Embryonic facial prominence (tissue), 1 donor: ENCODE measurements at regions not wholly inside any gene's neighbourhood (a gene's known extent, or its start where the extent isn't known, plus 50 kb on each side); places are given as distances from the start of the nearest gene placed in this dataset.
"Not testable (repeated sequence)": the region's sequence is repeated elsewhere in the genome, so short reads cannot be mapped to it uniquely, and the experiment has no call there.

Source experiments
- DNase-seq: peaks from one replicate; pipeline ENCODE4 v3.0.0-alpha.2; 2016; ENCODE audit errors: extremely low spot score

DNA sequence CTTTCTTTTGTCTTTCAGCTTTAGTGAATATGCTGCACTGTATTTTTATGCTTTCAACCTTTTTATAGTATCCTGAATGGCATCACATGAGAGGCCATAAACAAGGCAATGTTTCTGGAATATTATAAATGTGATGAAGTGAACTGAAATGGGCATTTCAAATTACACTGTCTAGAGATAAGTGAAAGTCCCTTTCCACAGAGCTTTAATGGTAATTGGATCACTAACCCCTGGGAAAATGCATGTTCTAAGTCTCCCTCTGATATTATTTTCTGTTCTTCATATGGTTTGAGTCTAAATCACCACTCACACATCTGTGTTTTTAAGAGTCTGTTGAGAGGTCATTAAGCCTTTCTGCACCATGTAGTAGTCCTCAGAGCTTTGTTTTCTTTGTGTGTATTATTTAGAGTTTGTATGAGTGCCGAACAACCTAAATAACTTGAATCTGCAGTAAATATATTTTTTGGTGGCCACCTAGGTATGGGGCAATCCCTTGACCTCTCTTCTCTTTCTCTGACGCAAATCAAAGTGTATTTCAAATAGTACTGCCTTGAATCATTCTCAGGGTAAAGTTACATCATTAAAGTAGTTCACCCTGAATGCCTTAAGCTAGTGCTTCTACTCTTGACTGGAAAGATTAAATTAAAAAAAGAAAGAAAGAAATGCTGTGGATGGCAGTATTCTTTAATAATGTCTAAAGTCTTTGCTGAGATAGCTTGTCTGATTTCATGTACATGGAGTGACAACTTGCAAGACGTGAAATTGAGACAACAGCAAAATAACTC, 1931.0 kb upstream of the CDH6 start:
- DNase-seq: no peak

DNA sequence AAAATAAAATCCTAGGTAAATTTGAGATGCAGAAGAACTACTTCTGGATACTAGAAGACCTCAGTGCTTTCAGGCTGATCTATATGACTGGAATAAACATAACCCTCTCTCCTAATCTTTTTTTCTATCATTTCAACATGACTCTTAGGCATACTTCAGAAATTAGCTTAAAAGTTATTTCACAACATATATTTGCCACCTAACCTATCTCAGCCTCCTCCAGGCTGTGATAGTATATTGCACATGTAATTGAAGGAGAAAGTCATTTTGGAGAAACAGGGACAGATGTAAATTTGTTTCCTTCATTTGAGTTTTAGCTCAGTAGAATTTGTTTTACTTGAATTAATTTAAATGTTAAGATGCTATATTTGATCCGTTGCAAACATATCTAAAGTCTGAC, 1932.3 kb upstream of the CDH6 start:
- no peak for DNase-seq

DNA sequence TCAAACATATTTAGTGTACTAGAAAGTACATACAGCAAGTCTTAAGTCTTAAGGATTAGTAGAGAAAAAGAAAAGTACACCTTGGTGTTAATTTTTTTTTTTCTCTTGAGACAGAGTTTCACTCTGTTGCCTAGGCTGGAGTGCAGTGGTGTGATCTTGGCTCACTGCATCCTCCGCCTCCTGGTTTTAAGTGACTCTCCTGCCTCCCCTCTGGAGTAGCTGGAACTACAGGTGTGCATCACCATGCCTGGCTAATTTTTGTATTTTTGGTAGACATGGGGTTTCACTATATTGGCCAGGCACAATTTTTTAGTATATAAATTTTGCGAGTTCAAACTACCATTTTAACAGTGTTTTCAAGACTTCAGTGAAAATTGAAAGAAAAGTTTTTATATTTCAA, 1941.1 kb upstream of the CDH6 start:
- DNase-seq: no peak

DNA sequence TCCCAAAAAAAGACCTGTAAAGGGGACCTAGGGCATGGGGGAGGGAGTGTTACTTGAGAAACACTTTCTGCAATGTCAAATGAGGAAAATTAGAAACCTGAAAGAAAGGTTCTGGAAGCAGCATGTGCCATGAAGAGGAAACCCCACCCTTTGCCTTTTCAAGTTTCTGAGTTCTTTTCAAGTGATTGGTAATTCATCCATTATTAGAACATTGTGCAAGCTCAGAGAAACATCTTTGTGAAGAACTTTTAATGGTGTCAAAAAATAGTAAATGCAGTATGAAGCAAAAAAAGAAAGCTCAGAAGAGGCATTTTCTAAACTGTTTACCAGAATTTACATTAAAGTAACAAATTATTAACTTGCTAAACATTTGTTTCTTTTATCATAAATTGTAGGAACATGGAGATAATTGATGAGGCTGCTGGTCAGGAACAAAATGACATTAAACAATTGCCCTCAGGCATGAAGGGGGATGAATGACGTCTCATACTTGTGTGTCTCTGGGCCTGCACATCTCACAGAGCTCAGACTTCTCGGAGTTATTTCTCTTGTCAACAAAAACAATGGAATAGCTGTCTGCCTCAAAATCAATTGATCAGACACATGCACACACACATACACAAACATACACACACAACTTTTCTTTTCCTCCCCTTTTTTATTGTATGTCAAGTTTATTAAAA, 1946.0 kb upstream of the CDH6 start:
- DNase-seq: no peak

DNA sequence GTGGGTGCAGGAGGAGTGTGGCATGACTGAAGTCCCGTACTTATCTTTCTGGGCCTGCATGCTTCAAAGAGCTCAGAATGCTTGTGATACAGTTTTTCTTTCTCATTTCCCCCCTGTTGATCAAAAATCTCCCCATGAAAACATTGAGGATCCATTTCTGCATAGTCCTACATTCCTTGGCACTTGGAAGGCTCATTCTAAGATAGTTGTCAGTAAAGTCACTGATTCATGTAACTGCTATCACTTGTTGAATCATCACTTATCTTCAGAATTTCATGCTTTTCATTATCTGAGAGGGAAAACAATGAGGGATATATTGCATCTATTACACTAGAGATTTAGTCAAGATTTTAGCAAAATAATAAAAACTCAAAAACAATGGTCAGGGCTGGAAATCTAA, 1953.1 kb upstream of the CDH6 start:
- DNase-seq: no peak

DNA sequence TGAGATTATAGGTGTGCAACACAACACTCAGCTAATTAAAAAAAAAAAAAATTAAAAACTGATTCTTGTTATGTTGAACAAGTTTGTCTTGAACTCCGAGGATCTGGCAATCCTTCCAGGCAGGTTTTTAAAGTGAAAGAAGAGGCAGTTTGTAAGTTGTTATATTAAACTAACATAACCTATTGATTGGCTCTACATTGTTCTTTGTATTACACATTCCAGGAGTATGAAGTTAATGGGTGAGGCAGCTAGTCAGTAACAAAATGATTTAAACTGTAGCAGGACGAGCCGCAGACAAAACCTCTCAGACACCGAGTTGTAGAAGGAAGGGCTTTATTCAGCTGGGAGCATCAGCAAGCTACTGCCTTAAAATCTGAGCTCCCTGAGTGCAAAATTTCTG, 1953.9 kb upstream of the CDH6 start:
- no peak for DNase-seq

DNA sequence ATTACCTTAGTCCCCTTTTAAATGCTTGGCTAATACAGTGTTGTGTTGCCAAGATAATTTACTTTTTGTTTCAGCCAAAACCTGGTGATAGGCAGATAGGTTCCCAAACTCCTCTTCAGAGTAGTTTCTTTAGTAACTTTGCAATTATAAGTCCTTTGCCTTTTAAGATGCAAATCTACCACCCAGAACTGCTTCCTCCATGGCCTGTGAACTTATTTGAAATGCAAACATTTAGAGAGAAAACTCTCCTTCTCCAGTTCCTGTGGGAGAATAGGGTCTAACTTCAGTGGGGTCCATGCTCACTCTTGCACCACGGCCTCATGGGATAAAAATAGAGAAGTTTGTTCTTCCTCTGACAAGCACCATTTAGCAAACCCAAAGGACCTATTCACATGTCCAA, 1955.4 kb upstream of the CDH6 start:
- DNase-seq: no peak

DNA sequence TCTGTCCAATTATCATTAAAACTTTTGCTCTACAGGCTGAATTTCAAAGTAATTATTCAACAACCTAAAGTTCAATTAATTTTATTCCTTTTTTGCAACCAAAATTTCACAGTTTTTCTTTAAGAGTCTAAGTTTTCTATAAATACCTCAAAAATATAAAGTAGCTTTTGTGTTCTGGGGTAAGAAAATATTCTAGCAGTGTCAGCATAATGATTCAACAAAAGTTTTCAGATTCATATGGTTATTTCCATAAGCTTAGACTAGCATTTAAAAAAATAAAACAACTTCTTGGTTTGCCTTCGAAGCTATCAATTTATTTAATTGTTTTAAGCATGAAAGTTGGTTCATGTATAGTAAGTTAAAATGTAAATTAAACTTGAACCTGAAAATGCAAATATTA, 1962.3 kb upstream of the CDH6 start:
- DNase-seq: no peak

DNA sequence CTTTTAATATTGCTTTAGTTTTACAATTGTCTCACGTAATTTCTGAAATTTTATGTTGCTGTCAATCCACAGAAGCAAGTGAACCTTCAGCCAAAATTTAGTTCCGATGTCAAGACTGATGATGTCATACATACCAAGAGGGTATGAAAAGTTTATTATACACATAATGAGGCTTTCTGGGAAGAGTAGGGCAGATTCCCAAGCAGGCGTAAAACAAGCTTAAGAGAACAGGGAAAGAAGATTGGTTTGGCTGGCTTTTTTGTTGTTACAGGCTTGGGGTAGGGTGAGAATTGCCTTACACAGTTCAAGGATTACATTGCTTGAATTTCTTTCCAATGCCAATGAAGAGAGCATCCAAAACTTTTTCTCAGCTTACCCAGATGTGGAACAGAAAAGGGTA, 1962.9 kb upstream of the CDH6 start:
- peak; percentile 7 for DNase-seq

DNA sequence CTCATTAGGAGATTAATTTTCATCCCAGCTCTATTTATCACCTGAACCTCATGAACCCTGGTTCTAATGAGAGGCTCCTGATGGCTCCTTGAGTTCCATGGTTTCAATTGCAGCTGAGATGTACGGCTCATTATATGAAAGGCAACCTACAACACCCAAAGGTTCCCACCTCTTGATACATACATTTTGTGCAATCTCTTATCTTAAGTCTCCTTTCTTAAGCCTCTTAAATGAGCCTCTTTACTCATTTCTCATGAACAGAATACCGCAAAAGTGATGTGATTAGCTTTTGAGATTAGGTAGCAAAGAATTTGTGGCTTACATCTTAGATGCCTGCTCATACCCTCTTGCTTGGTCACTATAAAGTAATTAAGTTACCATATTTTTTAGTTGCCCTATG, 1964.0 kb upstream of the CDH6 start:
- no peak for DNase-seq

DNA sequence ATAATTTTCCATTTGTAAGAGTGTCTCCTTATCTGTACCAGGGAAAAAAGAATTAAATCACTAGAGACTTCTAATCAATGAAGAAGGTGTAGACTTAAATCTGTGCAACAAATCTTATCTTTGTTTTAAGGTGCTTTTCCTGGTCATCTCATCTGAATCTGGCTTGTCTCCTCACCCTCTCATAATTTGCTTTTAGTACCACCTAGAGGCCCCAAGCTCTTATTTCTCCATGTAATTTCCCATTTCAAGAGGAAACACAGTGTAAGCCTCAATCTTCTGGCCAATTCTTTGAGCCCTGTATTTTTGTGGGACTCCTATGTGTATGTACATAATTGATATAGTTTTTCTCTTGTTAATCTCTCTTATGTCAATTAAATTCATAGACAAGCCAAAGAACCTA, 1975.3 kb upstream of the CDH6 start:
- no peak for DNase-seq

DNA sequence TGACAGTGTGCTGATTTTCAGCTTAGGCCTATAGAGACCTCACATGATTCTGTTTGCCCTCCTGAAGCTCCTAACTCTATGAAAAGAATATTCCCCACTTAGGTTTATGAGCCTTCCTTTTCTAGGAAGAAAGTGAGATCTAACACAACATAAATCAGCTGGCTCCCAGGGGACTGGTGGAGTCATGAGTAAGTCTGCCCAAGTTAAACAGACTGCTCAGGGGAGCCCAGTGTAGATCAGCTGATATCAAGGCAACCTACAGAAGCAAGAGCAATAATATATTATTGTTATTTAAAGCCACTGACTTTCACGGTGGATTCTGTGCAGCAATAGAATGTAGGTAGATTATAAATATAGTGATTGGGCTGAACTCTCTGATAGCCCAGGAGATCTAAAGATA, 1978.6 kb upstream of the CDH6 start:
- no peak for DNase-seq

DNA sequence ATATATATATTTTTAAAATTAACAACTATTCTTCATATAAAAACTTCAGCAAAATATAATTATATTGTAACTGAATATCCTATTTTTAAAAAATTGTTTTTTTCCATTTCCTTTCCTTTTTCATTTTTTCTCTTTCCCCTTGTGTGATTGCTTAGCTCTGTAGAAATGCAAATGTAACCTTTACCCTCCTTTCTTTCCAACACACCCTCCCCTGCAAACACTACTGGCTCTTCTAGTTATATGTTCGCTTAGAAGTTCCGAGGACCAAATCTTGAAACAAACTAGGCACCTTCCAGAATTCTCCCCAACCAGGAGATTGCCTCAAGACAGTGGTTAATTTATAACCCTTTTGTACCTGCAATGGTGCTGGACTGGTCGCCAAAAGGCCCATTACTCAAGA, 1980.0 kb upstream of the CDH6 start:
- no peak for DNase-seq

DNA sequence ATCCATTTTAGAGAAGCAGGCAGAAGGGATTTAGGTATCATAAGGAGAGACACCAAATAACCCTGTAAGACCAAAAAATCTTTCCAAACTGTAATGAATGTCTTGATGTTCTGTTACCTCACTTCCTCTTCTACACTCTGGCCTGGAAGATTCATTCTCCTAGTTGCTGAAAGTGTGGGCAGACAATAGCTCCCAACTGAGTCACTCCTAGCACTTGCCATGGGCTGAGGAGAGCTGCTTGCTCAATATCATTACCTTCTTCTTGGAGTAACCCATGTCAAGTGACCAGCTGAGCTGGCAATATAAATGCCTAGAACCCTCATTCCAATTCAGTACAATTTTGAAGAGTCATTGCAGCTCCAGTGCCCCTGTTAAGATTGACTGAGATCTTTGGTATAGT, 1985.5 kb upstream of the CDH6 start:
- DNase-seq: no peak

DNA sequence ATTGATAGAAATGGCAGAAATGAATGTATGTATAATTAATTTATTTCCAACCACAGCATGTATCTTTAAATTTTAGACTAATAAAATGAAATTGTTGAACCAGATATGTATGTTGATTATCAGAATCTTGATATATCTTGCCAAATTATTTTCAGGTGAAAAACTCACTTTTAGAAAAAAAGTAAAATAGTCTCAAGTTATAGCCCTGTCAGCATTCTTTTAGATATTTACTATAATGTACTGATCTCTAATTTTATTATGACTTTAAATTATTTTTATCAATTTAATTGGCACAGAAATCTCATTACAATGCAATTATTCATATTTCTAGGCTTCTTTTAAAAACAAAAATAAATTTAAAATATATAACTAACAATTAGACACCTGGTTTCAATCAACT, 1990.4 kb upstream of the CDH6 start:
- DNase-seq: no peak

DNA sequence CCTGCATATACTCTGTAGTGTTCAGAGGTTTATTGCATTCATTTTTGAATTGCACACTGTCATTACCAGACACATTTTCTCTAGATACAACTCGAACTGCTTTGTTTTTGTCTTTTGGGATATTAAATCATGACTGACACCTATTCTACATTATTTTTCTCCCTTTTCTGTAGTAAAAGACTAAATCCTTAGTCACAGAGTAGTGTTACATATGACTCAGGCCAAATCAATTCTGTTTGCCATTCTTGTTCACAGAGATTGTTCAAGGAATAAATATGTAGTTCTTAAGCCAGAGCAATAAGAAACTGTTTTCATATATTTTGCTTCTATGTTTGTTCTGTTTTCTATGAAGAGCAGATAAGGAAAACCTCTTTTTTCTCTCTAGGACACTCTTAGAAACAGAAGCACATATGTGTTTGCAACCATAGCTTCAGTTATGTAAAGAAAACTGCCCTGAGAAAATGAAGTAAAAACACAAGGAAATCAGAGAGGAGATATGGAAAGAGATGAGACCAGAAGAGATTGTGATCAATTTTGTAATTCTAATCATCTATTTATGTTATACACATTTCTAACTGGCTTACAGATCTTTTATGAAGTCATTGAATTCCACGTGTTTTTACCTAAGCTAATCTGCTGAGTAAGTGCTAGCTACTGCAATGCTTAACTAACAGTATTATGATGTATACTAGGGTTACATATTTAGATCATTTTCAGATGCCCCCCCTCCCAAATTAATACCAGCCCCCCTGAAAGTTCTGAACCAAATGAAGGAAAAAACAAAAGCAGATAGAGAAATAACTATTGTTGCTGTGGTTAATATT, 1995.6 kb upstream of the CDH6 start:
- DNase-seq: no peak

DNA sequence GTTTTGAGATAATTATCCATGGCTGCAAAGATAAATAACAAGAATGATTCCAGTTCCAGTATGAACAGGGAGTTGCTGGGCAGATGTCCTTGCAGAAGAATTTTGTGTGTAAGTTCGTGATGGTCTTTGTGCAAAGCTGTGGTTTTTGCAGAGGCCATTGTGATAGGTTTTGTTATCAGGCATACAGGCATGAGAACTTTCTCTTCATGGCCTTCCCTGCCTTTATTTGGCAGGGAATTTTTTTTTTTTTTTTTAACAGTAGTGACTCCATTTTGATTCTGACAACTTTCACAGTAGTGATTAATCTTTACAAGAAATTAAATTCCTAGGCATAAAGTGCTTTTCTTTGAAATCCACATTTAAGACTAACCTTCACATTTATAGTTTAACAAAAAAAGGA, 1999.5 kb upstream of the CDH6 start:
- no peak for DNase-seq

DNA sequence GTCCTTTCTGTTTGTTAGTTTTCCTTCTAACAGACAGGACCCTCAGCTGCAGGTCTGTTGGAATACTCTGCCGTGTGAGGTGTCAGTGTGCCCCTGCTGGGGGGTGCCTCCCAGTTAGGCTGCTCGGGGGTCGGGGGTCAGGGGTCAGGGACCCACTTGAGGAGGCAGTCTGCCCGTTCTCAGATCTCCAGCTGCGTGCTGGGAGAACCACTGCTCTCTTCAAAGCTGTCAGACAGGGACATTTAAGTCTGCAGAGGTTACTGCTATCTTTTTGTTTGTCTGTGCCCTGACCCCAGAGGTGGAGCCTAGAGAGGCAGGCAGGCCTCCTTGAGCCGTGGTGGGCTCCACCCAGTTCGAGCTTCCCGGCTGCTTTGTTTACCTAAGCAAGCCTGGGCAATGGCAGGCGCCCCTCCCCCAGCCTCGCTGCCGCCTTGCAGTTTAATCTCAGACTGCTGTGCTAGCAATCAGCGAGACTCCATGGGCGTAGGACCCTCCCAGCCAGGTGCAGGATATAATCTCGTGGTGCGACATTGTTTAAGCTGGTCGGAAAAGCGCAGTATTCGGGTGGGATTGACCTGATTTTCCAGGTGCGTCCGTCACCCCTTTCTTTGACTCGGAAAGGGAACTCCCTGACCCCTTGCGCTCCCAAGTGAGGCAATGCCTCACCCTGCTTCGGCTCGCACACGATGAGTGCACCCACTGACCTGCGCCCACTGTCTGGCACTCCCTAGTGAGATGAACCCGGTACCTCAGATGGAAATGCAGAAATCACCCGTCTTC, 2002.0 kb upstream of the CDH6 start:
- DNase-seq: not testable (repeated sequence)

DNA sequence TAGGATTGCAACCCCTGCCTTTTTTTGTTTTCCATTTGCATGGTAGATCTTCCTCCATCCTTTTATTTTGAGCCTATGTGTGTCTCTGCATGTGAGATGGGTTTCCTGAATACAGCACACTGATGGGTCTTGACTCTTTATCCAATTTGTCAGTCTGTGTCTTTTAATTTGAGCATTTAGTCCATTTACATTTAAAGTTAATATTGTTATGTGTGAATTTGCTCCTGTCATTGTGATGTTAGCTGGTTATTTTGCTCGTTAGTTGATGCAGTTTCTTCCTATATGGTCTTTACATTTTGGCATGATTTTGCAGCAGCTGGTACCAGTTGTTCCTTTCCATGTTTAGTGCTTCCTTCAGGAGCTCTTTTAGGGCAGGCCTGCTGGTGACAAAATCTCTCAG, 2003.1 kb upstream of the CDH6 start:
- not testable (repeated sequence) for DNase-seq

DNA sequence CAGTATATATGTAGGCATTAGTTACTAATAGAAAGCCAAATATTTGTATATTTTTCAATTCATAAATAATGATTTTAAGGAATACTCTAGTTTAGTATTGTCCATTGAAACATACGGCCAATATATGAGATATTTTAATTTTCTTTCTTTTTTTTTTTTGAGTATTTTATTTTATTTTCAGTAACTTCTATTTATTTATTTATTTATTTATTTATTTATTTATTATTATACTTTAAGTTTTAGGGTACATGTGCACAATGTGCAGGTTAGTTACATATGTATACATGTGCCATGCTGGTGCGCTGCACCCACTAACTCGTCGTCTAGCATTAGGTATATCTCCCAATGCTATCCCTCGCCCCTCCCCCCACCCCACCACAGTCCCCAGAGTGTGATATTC, 2007.1 kb upstream of the CDH6 start:
- DNase-seq: not testable (repeated sequence)

DNA sequence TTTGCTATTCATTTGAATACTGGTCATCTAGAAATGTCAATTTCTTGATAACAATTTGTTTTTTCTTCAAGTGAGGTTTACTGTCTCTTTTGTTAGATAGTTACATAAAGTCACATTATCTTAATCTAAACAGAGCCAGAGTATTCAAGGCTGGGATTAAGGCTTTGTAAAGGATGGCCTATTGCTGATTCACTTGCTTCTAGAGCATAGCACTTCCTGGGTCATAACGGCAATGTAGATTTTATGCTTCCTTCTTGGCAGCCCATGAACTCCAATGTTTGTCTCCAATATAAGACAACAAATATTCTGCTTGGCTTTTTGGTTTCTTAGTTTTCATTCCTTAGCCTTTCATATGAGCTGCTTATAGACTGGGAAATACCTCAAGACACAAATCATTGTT, 2007.9 kb upstream of the CDH6 start:
- no peak for DNase-seq

DNA sequence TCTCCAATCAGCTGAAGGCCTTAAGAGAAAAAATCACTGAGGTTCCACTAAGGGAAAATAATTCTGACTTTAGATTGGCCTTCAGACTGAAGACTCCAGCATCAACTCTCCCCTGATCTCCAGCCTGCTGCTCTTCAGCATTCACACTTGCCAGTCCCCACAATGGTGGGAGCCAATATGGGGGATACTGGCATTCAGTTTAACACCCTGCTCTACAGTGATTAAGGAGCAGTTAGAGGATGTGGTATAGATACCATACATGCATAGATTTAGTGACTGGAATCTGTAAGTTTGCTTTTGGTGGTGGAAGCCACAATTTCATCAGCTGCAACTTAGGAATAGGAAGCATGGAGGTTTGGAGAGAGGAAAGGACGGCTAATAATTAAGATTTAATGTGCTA, 2017.7 kb upstream of the CDH6 start:
- DNase-seq: no peak
